HUDEP-2 (cell line): ENCODE measurements at regions not wholly inside any gene's neighbourhood (a gene's known extent, or its start where the extent isn't known, plus 50 kb on each side); places are given as distances from the start of the nearest gene placed in this dataset.

Experiments
- DNase-seq, 76 experiments: peaks; one replicate each; lab custom pipeline; 2025; ENCODE audit not compliant: unreplicated experiment in 76 of 76; lab: John Stamatoyannopoulos, UW

DNA sequence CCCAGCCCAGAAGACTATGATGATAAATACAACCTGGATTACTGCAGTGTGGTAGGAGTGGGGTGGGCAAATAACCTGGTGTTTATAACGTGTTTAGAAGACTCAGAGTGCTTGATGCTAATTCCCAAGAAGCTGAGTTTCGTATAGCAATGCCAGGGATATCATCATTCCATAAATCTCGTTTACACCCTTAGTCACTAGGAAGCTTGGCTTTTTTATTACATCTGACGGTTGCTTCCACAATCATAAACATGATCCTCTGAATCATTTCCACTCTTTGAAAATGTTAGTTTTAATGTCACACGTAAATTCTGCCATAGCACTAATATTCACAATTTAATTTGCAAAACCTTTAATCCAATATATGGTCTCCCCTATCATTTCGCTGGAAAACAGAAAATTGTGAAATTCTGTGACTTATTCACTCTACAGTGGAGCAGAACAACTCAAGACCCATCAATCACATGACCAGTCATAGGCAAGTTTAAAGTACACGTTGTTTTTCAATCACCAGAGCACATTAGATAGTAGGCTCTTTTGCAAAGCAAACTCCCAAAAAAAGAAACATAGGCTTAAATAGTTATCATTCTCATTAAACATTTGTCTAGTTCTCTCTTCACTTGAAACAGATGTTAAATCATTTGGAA is 321.0 kb downstream of the LTN1 start:
- DNase-seq: no peak

DNA sequence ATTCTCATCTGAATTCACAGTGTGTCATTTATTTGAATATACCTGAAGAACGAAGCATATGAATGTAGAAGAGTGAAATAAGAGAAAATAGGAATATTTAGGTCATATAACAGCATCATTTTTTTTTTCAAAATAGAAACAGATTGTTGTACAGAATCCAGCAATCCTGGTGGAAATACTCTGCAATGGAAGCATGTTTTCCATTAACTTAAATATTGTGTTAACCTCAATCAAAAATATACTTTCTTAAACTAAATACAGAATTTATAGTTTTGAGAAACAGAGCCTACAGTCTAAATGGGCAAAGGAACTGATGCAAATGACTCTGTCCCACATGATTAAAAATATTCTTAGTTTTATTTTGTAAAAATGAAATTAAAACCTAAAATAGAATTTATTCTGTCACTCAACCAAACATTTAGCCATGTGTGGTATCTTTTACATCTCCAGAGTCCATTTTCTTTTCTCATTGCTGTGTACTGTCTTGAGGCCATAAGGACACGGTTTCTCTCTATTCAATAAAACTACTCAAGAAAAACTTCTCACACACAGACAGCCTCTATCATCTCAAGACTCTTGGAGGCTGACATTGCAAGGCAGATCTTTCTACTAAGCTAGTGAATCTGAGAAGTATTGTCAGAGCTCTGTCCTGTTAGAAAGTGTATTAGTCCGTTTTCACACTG is 322.6 kb downstream of the LTN1 start:
- no peak for DNase-seq

DNA sequence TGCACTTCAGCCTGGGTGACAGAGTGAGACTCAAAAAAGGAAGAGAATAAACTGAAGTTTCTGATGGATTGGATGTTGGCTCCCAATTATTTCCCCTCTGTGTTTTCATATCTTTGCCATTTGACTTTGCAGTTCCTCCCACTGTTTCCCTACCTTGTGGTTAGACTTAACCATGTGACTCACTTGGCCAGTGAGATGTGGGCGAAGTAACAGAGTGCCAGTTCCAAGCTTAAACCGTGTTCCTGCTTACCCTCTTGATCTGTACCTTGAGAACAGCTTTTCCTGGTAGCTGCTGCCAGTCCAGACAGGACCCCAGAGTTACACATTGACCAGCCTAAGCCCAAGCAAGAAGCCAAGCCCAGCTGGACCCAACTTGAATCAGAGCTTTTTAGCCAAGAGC is 323.4 kb downstream of the LTN1 start:
- DNase-seq: peak in 11 of 76 experiments; percentile 2 to 49 (median 9)

DNA sequence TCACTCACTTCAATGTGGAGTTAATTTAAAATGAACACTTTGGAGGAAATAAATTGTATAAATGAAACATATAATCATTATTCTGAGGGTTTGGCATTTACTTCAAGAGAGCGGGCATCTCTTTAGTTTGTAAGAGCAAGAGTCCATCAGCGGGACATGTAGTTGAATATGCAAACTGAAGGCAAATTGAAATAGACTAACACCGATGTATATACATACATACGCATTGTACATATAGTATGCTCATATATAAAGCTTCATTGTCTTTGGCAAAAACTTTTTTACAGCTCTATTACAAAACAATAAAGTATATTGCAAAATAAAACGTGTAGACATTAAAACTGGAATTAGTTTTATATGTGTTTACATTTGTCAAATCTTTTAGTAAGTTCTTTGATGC is 328.9 kb downstream of the LTN1 start:
- no peak for DNase-seq

DNA sequence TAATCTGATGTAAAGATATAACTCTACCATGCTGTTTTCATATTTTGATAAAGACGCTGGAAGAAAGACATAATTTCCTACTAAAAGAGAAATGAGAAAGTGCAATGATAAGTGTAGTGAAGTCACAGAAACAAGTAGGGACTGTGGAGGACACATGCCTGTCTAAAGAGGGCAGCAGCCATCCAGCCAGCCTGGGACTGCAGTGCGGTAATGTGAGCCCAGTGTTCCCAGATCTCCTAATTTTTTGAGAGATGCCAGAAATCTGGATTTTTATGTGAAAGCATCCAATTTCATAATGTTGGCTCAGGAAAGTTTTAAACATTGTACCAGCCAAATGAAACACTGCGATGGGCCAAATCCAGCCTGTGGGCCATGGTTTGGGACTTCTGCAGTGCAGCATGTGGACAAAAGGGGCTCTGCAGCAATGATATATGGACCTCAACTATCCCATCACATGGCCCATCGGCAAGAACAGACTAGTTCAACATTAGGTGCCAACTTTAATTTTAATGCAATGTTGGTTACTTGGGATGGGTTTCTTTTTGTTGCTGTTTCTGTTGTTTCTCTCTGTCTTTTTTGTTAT is 329.5 kb downstream of the LTN1 start:
- DNase-seq: no peak

DNA sequence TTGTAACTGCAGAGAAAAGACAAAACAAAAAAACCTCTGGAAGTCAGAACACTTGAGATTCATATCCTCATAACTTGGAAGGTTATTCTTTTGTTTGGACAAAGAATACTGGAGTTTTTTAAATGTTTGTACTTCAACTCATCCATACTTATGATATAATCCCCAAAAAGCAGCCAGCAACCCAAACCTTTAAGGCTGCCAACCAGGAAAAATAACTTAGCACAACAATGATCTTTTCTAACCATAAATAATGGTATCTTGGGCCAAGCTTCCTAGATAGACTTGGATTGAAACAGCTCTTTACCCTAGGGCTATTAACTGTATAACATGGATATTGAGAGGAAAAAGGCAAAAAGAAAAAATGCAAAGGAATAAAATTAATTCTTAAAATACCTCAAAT is 335.1 kb downstream of the LTN1 start:
- DNase-seq: no peak

DNA sequence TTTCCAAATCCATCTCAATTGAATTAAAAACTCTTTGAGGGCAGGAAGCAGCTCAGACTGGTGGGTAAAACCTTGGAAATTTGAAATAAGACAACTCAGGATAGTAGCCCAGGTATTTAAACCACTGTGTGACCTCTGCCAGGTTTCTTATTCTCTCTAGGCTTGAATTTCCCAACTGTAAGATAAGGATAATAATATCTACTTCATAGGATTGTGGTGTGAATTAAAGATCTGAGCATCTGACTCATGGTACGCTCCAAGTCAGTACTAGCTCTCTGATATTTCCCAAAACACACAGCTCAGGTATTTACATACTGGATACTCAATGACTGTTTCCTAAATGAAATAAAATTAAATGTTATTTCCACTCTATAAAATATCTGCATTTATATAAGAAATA is 337.2 kb downstream of the LTN1 start:
- DNase-seq: no peak

DNA sequence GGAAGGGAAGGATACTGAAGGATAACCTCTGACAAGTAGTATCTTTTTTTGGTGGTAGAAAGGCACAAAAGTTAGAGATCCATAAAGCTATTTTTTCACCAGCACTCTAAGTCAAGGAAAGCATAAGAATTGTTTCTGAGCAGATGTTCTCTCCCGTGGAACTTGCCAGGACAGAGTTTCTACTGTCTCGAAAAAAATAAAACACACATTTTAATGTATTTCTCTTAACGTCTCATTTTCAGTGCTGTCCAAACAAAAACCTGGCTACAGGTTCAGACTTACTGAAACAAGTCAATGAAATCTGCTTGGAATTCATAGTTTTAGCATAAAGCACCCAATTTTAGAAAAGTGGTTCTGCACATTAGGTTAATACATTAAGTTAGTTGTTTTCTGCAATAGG is 338.3 kb downstream of the LTN1 start:
- no peak for DNase-seq

DNA sequence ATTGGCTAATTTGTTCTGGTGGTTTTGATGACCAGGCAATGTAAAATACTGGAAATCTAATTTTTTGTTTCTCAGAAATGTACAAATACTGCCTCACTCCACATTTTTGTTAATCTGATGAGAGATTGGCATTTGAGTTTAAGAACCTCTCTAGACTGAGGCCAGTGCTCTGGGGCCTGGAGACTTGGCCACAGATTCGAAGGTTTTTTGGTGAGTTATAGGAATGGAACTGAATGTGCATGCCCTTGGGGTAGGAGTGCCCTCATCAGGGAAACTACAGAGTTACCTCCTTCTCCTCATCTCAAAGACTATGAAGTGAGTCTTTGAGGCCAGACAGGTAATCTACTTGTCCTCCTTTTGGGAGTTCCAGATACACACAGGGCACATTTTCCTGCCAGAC is 347.9 kb downstream of the LTN1 start:
- DNase-seq: no peak

DNA sequence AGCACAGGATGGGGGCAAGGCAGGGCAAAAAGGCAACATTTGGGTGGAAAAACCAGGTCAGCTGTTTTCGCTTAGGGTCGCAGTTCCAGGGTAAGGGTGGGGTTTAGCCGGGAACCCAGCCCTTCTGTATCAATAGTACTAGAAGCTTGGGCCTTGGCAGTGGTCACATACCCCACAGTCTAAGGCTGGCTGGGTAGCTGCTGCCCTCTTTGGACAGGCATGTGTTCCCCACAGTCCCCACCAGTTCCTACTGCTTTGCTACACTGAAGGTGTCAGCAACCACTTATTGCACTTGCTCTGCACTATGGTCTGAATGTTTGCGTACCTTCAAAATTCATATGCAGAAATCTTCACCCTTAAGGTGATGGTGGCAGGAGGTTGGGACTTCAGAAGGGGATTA is 349.8 kb downstream of the LTN1 start:
- DNase-seq: no peak

DNA sequence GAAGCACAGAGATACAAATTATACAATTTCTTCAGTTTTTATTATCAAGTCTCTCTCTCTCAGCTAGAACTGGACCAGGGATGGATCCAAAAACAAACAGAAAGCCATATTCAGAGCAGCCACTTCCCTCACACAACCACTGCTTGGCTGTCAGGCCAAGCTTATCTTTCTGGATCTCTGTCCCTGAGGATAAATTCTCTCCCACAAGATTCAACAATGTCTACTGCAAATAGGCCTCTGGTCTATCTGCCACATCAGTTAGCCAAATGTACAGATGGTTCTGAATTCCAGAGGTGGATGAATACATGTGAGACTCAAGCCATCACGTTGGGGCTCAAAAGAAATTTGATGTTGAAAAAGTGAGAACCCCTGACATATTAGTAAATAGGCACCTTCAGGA is 350.9 kb downstream of the LTN1 start:
- DNase-seq: no peak

DNA sequence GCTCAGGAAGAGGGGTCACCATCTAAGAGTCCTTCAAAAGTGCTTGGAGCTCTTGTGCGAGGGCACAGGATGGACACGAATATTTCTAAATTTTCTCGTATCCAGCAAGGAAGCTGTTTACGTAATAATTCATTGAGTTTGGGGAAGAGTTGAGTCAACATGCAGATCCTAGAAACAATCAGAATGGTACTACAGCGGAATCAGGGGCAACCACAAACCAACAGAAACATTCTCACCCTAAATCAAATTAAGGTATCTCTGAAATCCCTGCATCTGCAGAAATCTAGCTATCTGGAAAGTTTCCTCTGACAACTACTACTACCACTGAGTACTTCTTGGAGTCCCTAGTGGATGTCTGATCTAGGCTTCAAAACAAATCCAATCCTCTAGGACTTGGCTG is 352.4 kb downstream of the LTN1 start:
- no peak for DNase-seq

DNA sequence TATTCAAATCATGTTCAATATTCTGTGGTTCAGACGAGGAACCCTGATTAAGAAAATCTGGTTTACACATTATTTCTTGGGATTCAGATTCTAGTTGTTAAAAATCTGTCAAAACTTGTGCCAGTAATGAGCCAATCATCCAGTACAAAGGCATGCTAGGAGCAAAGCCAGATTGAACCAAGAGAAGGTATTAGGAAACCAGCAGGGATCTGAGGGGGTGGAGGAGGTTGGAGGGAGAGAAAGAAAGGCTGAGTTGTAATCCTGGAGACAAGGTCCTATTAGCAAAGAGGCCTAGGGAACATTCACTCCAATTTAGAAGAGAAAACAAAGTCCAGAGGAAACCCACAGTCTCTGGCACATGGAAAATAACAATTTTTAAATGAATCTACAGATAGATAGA is 352.9 kb downstream of the LTN1 start:
- DNase-seq: no peak

DNA sequence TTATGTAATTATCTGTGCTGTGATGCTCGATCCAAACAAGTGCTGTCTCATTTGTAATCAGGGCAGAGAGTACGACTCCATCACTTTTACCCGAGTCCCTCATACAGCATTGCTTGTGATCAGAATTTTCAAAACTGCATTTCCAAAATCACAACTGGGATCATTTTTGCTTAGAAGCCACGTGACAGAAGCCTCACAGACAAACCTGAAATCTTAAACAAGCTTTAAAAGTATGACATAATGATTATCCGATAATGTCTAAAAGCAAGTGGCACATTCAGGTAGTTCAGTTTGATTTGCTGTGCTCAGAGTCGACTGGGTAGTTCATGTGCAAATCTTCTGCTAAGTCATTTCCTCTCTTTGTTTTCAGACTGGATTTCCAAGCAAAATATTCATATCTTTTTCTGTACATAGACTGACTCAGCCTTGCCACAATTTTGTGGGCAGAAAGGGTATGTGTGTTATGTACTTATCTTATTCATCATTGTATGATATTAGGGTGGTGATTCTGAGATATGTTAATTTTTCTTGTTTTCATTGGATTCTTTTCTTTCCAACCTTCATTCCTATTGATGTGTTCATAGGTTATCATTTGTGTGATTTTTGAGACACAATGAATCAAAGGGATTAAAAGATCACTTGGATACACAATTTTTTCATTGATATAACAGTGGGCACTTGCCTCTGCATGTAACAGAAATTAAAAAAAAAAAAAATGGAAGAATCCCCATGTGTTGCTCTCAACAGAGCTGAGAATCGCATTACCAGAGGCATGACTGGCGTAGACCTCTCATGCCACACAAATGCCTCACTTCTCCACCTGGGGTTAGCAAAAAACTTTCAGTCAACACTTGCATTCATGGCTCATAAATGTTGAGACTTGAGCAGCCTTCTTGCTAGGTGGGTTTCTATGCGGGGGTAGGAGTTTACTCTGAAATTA is 355.7 kb downstream of the LTN1 start:
- DNase-seq: no peak

DNA sequence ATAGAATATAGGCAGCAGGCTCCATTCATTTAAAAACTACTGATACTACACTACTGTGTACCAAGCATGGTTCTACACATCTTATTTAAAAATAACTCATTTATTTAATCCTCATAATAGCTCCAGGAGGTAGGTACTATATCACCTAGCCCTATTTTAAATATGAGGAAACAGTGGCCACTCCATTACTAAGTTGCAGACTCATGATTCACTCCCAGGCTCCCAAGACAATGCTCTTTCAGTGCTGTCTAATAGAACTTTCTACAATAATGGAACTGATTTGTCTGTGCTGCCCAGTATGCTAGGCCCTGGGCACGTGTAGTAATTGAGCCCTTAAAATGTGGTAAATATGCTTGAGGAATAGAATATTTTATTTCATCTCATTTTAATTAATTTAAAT is 357.1 kb downstream of the LTN1 start:
- DNase-seq: no peak

DNA sequence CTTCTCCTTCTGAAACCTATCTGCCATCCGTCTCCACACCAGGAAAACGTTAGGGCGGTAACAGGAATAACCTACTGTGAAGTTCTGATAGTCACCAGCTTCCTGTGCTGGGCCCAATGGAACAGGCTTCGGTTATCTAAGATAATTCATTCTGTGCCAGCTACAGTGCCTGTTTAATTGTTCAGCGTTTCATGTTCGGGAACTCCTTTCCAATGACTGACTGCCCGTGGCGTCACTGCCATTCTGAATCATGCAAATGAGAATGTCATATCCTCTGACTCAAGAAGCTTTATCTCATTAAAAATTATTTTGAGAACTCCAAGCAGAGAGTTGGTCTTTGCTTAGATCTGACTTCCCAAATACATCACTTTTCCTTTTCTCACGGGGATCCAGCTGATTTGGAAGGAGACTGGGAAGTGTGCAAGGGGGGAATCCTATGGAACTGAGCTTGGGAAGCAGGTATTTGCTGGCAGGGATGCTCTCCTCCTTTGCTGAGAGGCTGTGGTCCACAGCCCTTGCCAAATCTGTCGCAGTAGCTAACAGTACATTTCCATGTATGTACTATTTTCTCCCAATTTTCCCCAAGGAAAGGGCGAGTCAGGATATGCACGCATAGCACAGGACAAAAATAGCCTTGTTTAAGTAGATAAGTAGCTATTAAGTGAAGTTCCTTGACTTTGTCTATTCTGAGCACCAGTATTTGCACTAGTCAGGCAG is 358.7 kb downstream of the LTN1 start:
- DNase-seq: peak in 9 of 76 experiments; percentile 6 to 55 (median 21)

DNA sequence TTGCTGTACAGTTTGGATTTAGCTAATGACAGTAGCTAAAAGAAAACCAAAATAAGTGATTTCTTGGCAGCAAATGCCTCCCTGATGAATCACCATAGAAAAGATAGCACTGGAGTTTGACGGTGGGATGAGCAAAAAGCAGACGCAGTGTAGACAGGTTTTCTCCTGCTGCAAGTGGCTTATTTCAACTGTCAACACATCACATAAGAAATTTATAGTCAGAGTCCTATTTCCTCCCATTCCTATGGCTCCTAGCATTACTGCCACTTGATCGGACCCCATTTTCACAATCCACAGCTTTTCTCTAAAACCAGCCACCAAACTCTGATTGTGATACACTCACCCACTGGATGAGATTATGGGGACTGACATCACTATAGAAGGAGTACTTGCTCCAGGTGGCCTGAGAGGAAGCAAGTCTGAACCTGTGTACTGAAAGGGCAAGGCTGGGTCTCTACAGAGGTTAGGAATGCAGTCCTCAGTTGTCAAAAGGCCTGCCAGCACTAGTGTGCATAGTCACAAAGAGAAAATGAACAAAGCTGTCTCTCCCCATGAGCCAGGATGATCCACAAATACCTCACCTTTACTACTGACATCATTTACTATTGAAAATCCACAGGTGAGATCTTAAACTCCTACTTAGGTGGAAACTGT is 359.8 kb downstream of the LTN1 start:
- DNase-seq: no peak

DNA sequence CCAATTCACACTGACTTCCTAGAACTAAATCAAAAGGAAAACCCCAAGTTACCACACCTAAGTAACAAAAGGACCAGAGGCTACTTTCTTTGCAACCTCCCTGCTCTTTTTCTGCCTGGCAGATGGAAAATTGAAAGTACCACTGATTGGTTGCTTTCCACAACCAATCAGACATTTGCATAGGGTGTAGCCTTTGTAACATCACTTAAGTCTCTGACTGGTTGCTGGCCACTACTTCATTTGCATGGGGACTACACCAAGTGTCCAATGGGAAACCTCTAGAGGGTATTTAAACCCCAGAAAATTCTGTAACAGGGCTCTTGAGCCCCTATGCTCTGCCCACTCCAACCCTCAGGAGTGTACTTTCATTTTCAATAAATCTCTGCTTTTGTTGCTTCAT is 365.0 kb downstream of the LTN1 start:
- no peak for DNase-seq

DNA sequence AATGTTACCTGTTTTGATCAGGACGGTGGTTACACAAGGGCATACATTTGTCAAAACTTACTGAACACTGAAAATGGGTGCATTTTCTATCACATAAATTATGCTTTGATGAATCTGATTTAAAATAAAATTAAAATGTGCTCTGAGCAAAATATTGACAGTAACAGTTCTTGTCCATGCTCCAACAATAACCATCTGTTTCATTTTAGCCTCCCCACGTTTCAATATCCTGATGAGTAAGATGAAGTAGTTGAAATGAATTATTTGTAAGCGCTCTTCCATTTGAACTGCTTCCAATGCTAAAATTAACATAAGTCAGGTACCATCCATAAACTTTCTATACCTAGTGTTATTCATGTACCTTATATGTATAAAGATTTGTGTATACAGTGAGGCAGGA is 365.4 kb downstream of the LTN1 start:
- DNase-seq: no peak

DNA sequence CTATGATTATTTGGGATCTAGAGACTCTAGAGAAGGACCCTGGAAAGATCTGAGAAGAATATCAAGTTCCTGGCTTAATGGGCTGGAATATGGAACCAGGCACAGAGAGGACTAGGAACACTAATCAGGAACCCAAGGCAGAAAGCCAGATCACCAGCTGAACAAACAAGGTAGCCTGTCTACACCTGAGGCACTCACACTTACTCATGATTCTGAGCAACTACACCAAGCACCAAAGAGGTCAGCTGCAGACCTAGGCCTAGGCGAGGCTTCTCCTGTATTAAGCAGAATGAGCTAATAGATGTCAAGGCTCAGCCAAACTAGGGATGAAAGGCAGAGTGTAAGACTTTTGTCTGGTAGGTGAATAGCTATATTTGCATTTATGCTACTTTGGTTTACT is 368.1 kb downstream of the LTN1 start:
- DNase-seq: no peak
